ENCODE measurements at regions not wholly inside any gene's neighbourhood (a gene's known extent, or its start where the extent isn't known, plus 50 kb on each side); places are given as distances from the start of the nearest gene placed in this dataset.

GRCh38 chr7:155404976-155405375, 53.0 kb upstream of the EN2 start (continued):
- no peak for TF ChIP-seq USF2 (CRISPR knock-in tag; IDR thresholded peaks at IDR 0.05)
- TF ChIP-seq TSHZ1 (CRISPR knock-in tag; IDR thresholded peaks at IDR 0.05) = no peak
- no peak for TF ChIP-seq ZNF12 (CRISPR knock-in tag; IDR thresholded peaks at IDR 0.05)

GRCh38 chr7:155405399-155406318, 52.3 kb upstream of the EN2 start:
- H2AFZ ChIP-seq (ENCODE audit: low read depth, low read length) = no peak overlapping the region
- H3K27me3 ChIP-seq (ENCODE audit: control insufficient read depth in 2 of 2, insufficient read depth in 2 of 2, low read length in 2 of 2) = peaks cover 28 to 75% of the 10 kb centered on the region in 2 experiments
- intact Hi-C loops (cut with micrococcal nuclease) (no loop called here), in situ Hi-C loops (cut with MboI) (no loop called here)
- no peak overlapping the region for H3K4me3 ChIP-seq
- DNase-seq (ENCODE audit: extremely low read depth in 1 of 4, low spot score in 3 of 4) (peak; percentile 18 to 41 (median 36)), ATAC-seq (peak; percentile 84), FAIRE-seq (peak; percentile 71)
- H3K36me3 ChIP-seq (ENCODE audit: control insufficient read depth, insufficient read depth, low read length) = no peaks in the 10 kb centered on the region
- H3K79me2 ChIP-seq (ENCODE audit: control insufficient read depth, insufficient read depth, low read length) = no peaks in the 10 kb centered on the region
- no peak overlapping the region for H3K27ac ChIP-seq (ENCODE audit: extremely low read depth, low read depth, low read length)
- H3K9ac ChIP-seq (ENCODE audit: insufficient read depth in 1 of 2, low read depth in 2 of 2, low read length in 2 of 2) = 0 out of 4 replicates have a peak overlapping the region, but pooled peaks of 1 of the 2 experiments have one; percentile 19
- POLR2A ChIA-PET = no interaction called here
- no peaks in the 10 kb centered on the region for H3K9me3 ChIP-seq (replicated peaks; ENCODE audit: control insufficient read depth, insufficient read depth, low read depth, low read length)
- peaks cover 0 to 16% of the 10 kb centered on the region in 2 experiments; a peak in 1 of 5 replicates for H3K4me1 ChIP-seq (replicated peaks in 1 of 2; ENCODE audit: control insufficient read depth in 2 of 2, insufficient read depth in 2 of 2, low read length in 2 of 2)
- H4K20me1 ChIP-seq (replicated peaks; ENCODE audit: control insufficient read depth, insufficient read depth, low read length) = peaks cover 11% of the 10 kb centered on the region
- no peaks in the 10 kb centered on the region for H3K9me1 ChIP-seq (ENCODE audit: control insufficient read depth, insufficient read depth, low read length)
- BruUV-seq (replicated peaks) = no TSS peak
- CTCF ChIA-PET (ENCODE audit: low intra/inter-chr PET ratio) = no interaction called here
- H3K4me2 ChIP-seq (ENCODE audit: insufficient read depth, low read length) = no peak overlapping the region
- 4% methylated on average over 31 of the region's 31 CpGs for whole genome bisulfite sequencing (ENCODE audit: insufficient coverage, low coverage, missing lambda C conversion rate)
- no peak for TF ChIP-seq LARP7 (IDR thresholded peaks at IDR 0.05)
- TF ChIP-seq CTCF (IDR thresholded peaks at IDR 0.05 in 2 of 3, conservative IDR thresholded peaks at IDR 0.05 in 1 of 3; ENCODE audit: insufficient read depth in 2 of 3, low read depth in 1 of 3, low read length in 3 of 3) = peak; percentile 23 to 40 (median 30); a peak in 4 of 6 replicates
- TF ChIP-seq ZNF384 (IDR thresholded peaks at IDR 0.05; ENCODE audit: low read depth, low read length) = 0 out of 2 replicates have a peak, but pooled peaks have one; percentile 10
- TF ChIP-seq NELFE (IDR thresholded peaks at IDR 0.05; ENCODE audit: insufficient read depth, insufficient read length) = no peak
- no peak for TF ChIP-seq HNRNPLL (IDR thresholded peaks at IDR 0.05; ENCODE audit: low read depth, low read length, poor library complexity, severe bottlenecking)
- no peak for TF ChIP-seq ZHX1 (conservative IDR thresholded peaks at IDR 0.05; ENCODE audit: low read length)
- no peak for TF ChIP-seq ZNF589 (CRISPR knock-in tag; IDR thresholded peaks at IDR 0.05; ENCODE audit: low read depth)

Data from K562 (cell line).